Stomach (tissue), 8 donors: ENCODE measurements at regions not wholly inside any gene's neighbourhood (a gene's known extent, or its start where the extent isn't known, plus 50 kb on each side); places are given as distances from the start of the nearest gene placed in this dataset.

ENCODE experiments used
- DNase-seq, 2 donors: peaks; one replicate each; pipeline versions ENCODE4 v3.0.0 to v3.0.0-alpha.2; 2013 to 2019
- H3K27ac ChIP-seq, 5 donors: fragments of 200-600 bp in 4 of 5; sonication (generic) in 4 of 5; one replicate each; pipeline ENCODE4 v1.5.1; 2013 to 2019; ENCODE audit warnings: mild to moderate bottlenecking in 1 of 5, moderate library complexity in 1 of 5
- H3K27me3 ChIP-seq, 3 donors: fragments of 200-600 bp; sonication (generic); one replicate each; pipeline ENCODE4 v1.5.1; 2017 to 2019; ENCODE audit warnings: mixed run types in 1 of 3
- H3K36me3 ChIP-seq, 4 donors: fragments of 200-600 bp; sonication (generic); 1 replicate in 3 of 4; 2 replicates in 1 of 4; pipeline ENCODE4 v1.5.1; 2016 to 2019
- H3K4me1 ChIP-seq, 4 donors: fragments of 200-600 bp; sonication (generic); one replicate each; pipeline ENCODE4 v1.5.1; 2016 to 2019
- H3K4me3 ChIP-seq, 4 donors: fragments of 200-600 bp; sonication (generic) in 3 of 4; one replicate each; pipeline ENCODE4 v1.5.1; 2016 to 2019; ENCODE audit warnings: mild to moderate bottlenecking in 1 of 4
- H3K9me3 ChIP-seq, 4 donors: fragments of 200-600 bp; sonication (generic); one replicate each; pipeline ENCODE4 v1.5.1; 2016 to 2019
- CTCF ChIP-seq, 7 experiments: fragments of 450-650 bp in 4 of 7; fragments of 200-600 bp in 3 of 7; sonication (generic) in 3 of 7; IDR thresholded peaks; one replicate each; pipeline ENCODE4 v1.5.1; 2016 to 2019; ENCODE audit warnings: antibody characterized with exemption in 7 of 7, control low read depth in 2 of 7, mild to moderate bottlenecking in 1 of 7
- EP300 ChIP-seq: sonication (generic); formaldehyde crosslinking; IDR thresholded peaks from one replicate; pipeline ENCODE4 v1.6.1; 2017; ENCODE audit warnings: antibody characterized with exemption
- POLR2A ChIP-seq, 4 donors: fragments of 450-650 bp; IDR thresholded peaks; one replicate each; pipeline ENCODE4 v1.6.1; 2016; ENCODE audit warnings: antibody characterized with exemption in 4 of 4, control low read depth in 2 of 4, mild to moderate bottlenecking in 1 of 4, moderate library complexity in 1 of 4
- POLR2AphosphoS5 ChIP-seq, 3 donors: sonication (generic); formaldehyde crosslinking; IDR thresholded peaks; one replicate each; pipeline ENCODE4 v1.6.1; 2016; ENCODE audit warnings: antibody characterized with exemption in 3 of 3
- WGBS, 5 donors: extraction: QIAGEN DNeasy Blood & Tissue Kit in 3 of 5; methylation state at CpG; one replicate each; pipeline versions ENCODE4 v1.1.5 to v1.1.7; 2013 to 2018; 5-methylcytosine and 5-hydroxymethylcytosine counted together
- intact Hi-C: fragments of 100-400 bp; cut with DNase I; formaldehyde crosslinking; loops from one replicate; pipeline ENCODE4 v1.15.1; 2023; ENCODE audit warnings: low total_unique reads
- donor health status: healthy with polysubstance abuse.
- donor health status: Bipolar disorder and iron deficiency.
- donor health status: healthy.

- Histone ChIP-seq H3K27me3 (peaks cover 0 to 9% (median 0%) of the 10 kb centered on the region in 3 donors), H3K36me3 (no peaks in the 10 kb centered on the region), H3K4me1 (no peaks in the 10 kb centered on the region), H3K27ac (no peak overlapping the region), H3K4me3 (no peak overlapping the region), H3K9me3 (no peaks in the 10 kb centered on the region)
- intact Hi-C loops: no loop called here
- DNase-seq: no peak
- 38 to 41% (median 39%) methylated on average over 8 of the region's 8 CpGs for WGBS, 5 donors
- no peak for TF ChIP-seq POLR2A (IDR thresholded peaks at IDR 0.05)
- no peak for TF ChIP-seq EP300
- no peak for TF ChIP-seq CTCF (IDR thresholded peaks at IDR 0.05)
- TF ChIP-seq POLR2AphosphoS5 (IDR thresholded peaks at IDR 0.05): no peak
Measured at GRCh38 chr16:26365161-26365940, 673.6 kb downstream of the HS3ST4 start.

GRCh38 chr16:26371349-26371869, 679.6 kb downstream of the HS3ST4 start:
- Histone ChIP-seq H3K9me3 (peaks cover 0 to 11% (median 0%) of the 10 kb centered on the region in 4 donors), H3K27ac (no peak overlapping the region), H3K4me1 (no peaks in the 10 kb centered on the region), H3K27me3 (no peaks in the 10 kb centered on the region), H3K4me3 (no peak overlapping the region), H3K36me3 (no peaks in the 10 kb centered on the region)
- no peak for TF ChIP-seq CTCF (IDR thresholded peaks at IDR 0.05)
- TF ChIP-seq POLR2AphosphoS5 (IDR thresholded peaks at IDR 0.05): no peak
- no peak for TF ChIP-seq POLR2A (IDR thresholded peaks at IDR 0.05)
- no peak for TF ChIP-seq EP300
- no peak for DNase-seq
- WGBS, 5 donors: 54 to 84% (median 63%) methylated on average over 1 of the region's 1 CpG
- intact Hi-C loops: no loop called here

- Histone ChIP-seq H3K27me3 (no peaks in the 10 kb centered on the region), H3K4me1 (no peaks in the 10 kb centered on the region), H3K4me3 (no peak overlapping the region), H3K27ac (no peak overlapping the region), H3K9me3 (peaks cover 0 to 11% (median 0%) of the 10 kb centered on the region in 4 donors), H3K36me3 (no peaks in the 10 kb centered on the region)
- 73 to 82% (median 79%) methylated on average over 4 of the region's 4 CpGs for WGBS, 5 donors
- TF ChIP-seq CTCF (IDR thresholded peaks at IDR 0.05) (no peak), POLR2A (IDR thresholded peaks at IDR 0.05) (no peak), EP300 (no peak), POLR2AphosphoS5 (IDR thresholded peaks at IDR 0.05) (no peak)
- DNase-seq: no peak
- intact Hi-C loops: no loop called here
Measured at GRCh38 chr16:26374279-26374925, 682.6 kb downstream of the HS3ST4 start.

- WGBS, 5 donors: 54 to 72% (median 58%) methylated on average over 2 of the region's 2 CpGs
- no peak for DNase-seq
- Histone ChIP-seq H3K27ac (no peak overlapping the region), H3K4me1 (no peaks in the 10 kb centered on the region), H3K27me3 (no peaks in the 10 kb centered on the region), H3K9me3 (no peaks in the 10 kb centered on the region), H3K4me3 (no peak overlapping the region), H3K36me3 (no peaks in the 10 kb centered on the region)
- intact Hi-C loops: no loop called here
- TF ChIP-seq POLR2A (IDR thresholded peaks at IDR 0.05): no peak
- no peak for TF ChIP-seq CTCF (IDR thresholded peaks at IDR 0.05)
- no peak for TF ChIP-seq EP300
- no peak for TF ChIP-seq POLR2AphosphoS5 (IDR thresholded peaks at IDR 0.05)
Measured at GRCh38 chr16:26382586-26382985, 684.1 kb upstream of the C16orf82 start.
